ENCODE measurements at regions not wholly inside any gene's neighbourhood (a gene's known extent, or its start where the extent isn't known, plus 50 kb on each side); places are given as distances from the start of the nearest gene placed in this dataset.

DNA sequence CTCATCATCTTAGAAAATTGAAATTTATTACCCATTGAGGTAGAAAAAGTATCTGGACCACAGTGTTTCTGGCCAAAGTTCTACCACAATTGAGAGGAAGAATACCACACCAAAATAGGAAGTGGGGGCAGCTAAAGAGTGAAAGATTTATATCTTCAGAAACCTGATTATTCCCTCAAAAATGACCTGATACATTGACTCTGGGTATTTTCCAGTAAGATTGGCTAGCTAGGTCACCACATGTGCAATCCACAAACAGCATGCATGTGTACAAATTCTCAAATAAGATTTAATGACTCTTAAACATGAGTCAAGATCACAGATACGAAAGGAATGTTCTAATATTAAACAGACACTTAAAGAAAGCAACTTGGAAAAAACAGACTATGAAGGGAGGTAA, 1516.2 kb upstream of the PCDH20 start:
- no peak for TF ChIP-seq ATF1 (CRISPR knock-in tag; IDR thresholded peaks at IDR 0.05)
- TF ChIP-seq SMAD3 (CRISPR knock-in tag; IDR thresholded peaks at IDR 0.05; ENCODE audit: borderline replicate concordance) = no peak
- no peak for TF ChIP-seq CREB1 (CRISPR knock-in tag; IDR thresholded peaks at IDR 0.05)
